ENCODE measurements at regions not wholly inside any gene's neighbourhood (a gene's known extent, or its start where the extent isn't known, plus 50 kb on each side); places are given as distances from the start of the nearest gene placed in this dataset.

DNA sequence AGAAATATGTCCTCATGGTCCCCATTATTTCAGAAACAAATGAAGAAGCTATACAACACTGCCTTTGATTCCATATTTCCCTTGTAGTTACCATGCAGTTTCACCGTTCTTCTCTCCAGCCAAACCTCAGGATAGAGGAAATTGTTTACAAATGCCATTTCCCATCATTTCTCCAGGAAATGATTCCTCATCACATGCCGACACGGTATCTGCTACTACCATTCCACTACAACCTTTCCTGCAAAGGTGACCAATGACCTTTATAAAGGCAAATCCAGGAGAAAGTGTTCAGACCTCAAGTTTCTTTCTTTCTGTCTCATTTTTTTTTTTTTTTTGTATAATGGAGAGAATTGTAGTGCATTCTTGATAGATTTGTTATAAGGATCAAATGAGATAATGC lies 460.8 kb upstream of the CDH20 start:
- H4K8ac ChIP-seq (ENCODE audit: low read depth in 2 of 2, low read length in 2 of 2) = no peak overlapping the region
- in situ Hi-C loops (cut with MboI; ENCODE audit: low sequenced_read_pairs) (no loop called here), dilution Hi-C loops (cut with HindIII; ENCODE audit: low sequenced_read_pairs, unreplicated experiment) (no loop called here), intact Hi-C loops (cut with micrococcal nuclease) (no loop called here)
- H4K91ac ChIP-seq (ENCODE audit: insufficient read depth, low read depth, low read length) = no peak overlapping the region
- no peaks in the 10 kb centered on the region for H3K27me3 ChIP-seq (ENCODE audit: control insufficient read depth, insufficient read depth, low read length)
- H2BK15ac ChIP-seq (ENCODE audit: low read depth, low read length) = no peak overlapping the region
- no CpG with 5 or more reads among the region's 3 CpGs for WGBS, 2 experiments (ENCODE audit: extremely low coverage in 2 of 2, insufficient read length in 1 of 2)
- DNase-seq (no peak), ATAC-seq (ENCODE audit: low read depth) (no peak)
- no peak overlapping the region for H3K56ac ChIP-seq (ENCODE audit: extremely low read depth, insufficient read depth, low read length)
- H3K4ac ChIP-seq (ENCODE audit: low read depth, low read length) = no peak overlapping the region
- H3K4me3 ChIP-seq (ENCODE audit: insufficient read depth, low read depth, low read length) = no peak overlapping the region
- H2BK120ac ChIP-seq (ENCODE audit: low read depth, low read length) = no peak overlapping the region
- H3K79me1 ChIP-seq (ENCODE audit: low read depth in 1 of 2, low read length in 2 of 2) = no peaks in the 10 kb centered on the region
- no peaks in the 10 kb centered on the region for H3K9me1 ChIP-seq (ENCODE audit: insufficient read depth, low read length)
- H3K18ac ChIP-seq (ENCODE audit: low read depth, low read length) = no peak overlapping the region
- H3K9me3 ChIP-seq (ENCODE audit: control insufficient read depth, insufficient read depth, low read length) = peaks cover 8% of the 10 kb centered on the region
- no peak overlapping the region for H3K23ac ChIP-seq (ENCODE audit: low read depth, low read length)
- H2AK9ac ChIP-seq (replicated peaks; ENCODE audit: low read depth, low read length, poor library complexity) = no peak overlapping the region
- POLR2A ChIA-PET (ENCODE audit: unreplicated experiment) = no interaction called here
- CTCF ChIA-PET = no interaction called here
- TF ChIP-seq, protein P1, sequence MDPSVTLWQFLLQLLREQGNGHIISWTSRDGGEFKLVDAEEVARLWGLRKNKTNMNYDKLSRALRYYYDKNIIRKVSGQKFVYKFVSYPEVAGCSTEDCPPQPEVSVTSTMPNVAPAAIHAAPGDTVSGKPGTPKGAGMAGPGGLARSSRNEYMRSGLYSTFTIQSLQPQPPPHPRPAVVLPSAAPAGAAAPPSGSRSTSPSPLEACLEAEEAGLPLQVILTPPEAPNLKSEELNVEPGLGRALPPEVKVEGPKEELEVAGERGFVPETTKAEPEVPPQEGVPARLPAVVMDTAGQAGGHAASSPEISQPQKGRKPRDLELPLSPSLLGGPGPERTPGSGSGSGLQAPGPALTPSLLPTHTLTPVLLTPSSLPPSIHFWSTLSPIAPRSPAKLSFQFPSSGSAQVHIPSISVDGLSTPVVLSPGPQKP (IDR thresholded peaks at IDR 0.05; ENCODE audit: borderline replicate concordance, low read depth, low read length) = no peak
- TF ChIP-seq RCOR1 (IDR thresholded peaks at IDR 0.05; ENCODE audit: insufficient replicate concordance, low read length) (no peak), BHLHE40 (IDR thresholded peaks at IDR 0.05; ENCODE audit: low read depth, low read length) (no peak), CHD1 (IDR thresholded peaks at IDR 0.05; ENCODE audit: low read depth, low read length) (no peak), MXI1 (IDR thresholded peaks at IDR 0.05; ENCODE audit: borderline replicate concordance, low read depth, low read length) (no peak), CEBPB (IDR thresholded peaks at IDR 0.05; ENCODE audit: low read depth, low read length) (no peak), MAZ (IDR thresholded peaks at IDR 0.05; ENCODE audit: borderline replicate concordance, low read depth, low read length) (no peak), RFX5 (IDR thresholded peaks at IDR 0.05; ENCODE audit: low read depth, low read length) (no peak), MAFK (IDR thresholded peaks at IDR 0.05; ENCODE audit: low read depth, low read length) (no peak), POLR2A (IDR thresholded peaks at IDR 0.05; ENCODE audit: low read depth, low read length) (no peak), FOS (IDR thresholded peaks at IDR 0.05; ENCODE audit: low read depth, low read length) (no peak), RAD21 (IDR thresholded peaks at IDR 0.05; ENCODE audit: low read length) (no peak)
- TF ChIP-seq, protein P2, sequence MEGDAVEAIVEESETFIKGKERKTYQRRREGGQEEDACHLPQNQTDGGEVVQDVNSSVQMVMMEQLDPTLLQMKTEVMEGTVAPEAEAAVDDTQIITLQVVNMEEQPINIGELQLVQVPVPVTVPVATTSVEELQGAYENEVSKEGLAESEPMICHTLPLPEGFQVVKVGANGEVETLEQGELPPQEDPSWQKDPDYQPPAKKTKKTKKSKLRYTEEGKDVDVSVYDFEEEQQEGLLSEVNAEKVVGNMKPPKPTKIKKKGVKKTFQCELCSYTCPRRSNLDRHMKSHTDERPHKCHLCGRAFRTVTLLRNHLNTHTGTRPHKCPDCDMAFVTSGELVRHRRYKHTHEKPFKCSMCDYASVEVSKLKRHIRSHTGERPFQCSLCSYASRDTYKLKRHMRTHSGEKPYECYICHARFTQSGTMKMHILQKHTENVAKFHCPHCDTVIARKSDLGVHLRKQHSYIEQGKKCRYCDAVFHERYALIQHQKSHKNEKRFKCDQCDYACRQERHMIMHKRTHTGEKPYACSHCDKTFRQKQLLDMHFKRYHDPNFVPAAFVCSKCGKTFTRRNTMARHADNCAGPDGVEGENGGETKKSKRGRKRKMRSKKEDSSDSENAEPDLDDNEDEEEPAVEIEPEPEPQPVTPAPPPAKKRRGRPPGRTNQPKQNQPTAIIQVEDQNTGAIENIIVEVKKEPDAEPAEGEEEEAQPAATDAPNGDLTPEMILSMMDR (conservative IDR thresholded peaks at IDR 0.05; ENCODE audit: low read depth, low read length) = no peak
- TF ChIP-seq, protein P3, sequence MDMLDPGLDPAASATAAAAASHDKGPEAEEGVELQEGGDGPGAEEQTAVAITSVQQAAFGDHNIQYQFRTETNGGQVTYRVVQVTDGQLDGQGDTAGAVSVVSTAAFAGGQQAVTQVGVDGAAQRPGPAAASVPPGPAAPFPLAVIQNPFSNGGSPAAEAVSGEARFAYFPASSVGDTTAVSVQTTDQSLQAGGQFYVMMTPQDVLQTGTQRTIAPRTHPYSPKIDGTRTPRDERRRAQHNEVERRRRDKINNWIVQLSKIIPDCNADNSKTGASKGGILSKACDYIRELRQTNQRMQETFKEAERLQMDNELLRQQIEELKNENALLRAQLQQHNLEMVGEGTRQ (IDR thresholded peaks at IDR 0.05; ENCODE audit: low read depth, low read length) = no peak
- no peak overlapping the region for H2BK20ac ChIP-seq (ENCODE audit: low read depth, low read length)
- no peak overlapping the region for H2BK5ac ChIP-seq (ENCODE audit: low read depth, low read length, poor library complexity, severe bottlenecking)
- no peaks in the 10 kb centered on the region for H3K36me3 ChIP-seq (ENCODE audit: control insufficient read depth, insufficient read depth, low read length)
- H2AK5ac ChIP-seq (ENCODE audit: low read depth, low read length) = no peak overlapping the region
- no peaks in the 10 kb centered on the region for H3K4me1 ChIP-seq (ENCODE audit: control insufficient read depth, insufficient read depth, low read length)
- no TSS peak for BruUV-seq (replicated peaks)
- no peak overlapping the region for H3K14ac ChIP-seq (replicated peaks; ENCODE audit: low read depth, low read length)
- H3K9ac ChIP-seq (ENCODE audit: low read depth, low read length) = no peak overlapping the region
- H3K27ac ChIP-seq (ENCODE audit: insufficient read depth, low read length) = no peak overlapping the region
- no peak overlapping the region for H3K4me2 ChIP-seq (ENCODE audit: low read depth, low read length)
- H4K20me1 ChIP-seq (ENCODE audit: insufficient read depth, low read length) = no peaks in the 10 kb centered on the region
- no peak overlapping the region for H4K5ac ChIP-seq (ENCODE audit: low read depth, low read length)
- H2AFZ ChIP-seq (replicated peaks; ENCODE audit: low read length, poor library complexity) = no peak overlapping the region

Data from IMR-90 (cell line).